IMR-90 (cell line): ENCODE measurements at regions not wholly inside any gene's neighbourhood (a gene's known extent, or its start where the extent isn't known, plus 50 kb on each side); places are given as distances from the start of the nearest gene placed in this dataset.

Experiments used
- ATAC-seq: fragments of 200-7000 bp; cut with Tn5 transposase; 2 replicates; pipeline ENCODE4 v1.9.1; 2020; ENCODE audit warnings: low read depth, mild to moderate bottlenecking, moderate library complexity
- BruUV-seq: library from RNA; stranded (reverse); fragments of 400-500 nt; replicated peaks from 2 replicates; lab custom pipeline; 2021; lab: Mats Ljungman, UMichigan
- CTCF ChIA-PET: fragments of 300-600 bp; formaldehyde crosslinking; extraction: SDS; loops from one replicate; lab custom pipeline; 2021; ENCODE audit warnings: antibody characterized with exemption; lab: Yijun Ruan, JAX
- POLR2A ChIA-PET: fragments of 300-600 bp; sonication (Branson Sonifier 250); formaldehyde crosslinking; loops from one replicate; lab custom pipeline; 2022; ENCODE audit warnings: antibody characterized with exemption; ENCODE audit not compliant: unreplicated experiment; lab: Charles Lee
- DNase-seq: peaks from one replicate; pipeline ENCODE4 v3.0.0; 2013
- H2AFZ ChIP-seq: replicated peaks from 2 replicates; pipeline ENCODE3; 2013; ENCODE audit warnings: low read length, mild to moderate bottlenecking; ENCODE audit not compliant: poor library complexity
- H2AK5ac ChIP-seq: 2 replicates; pipeline ENCODE4 v1.6.1; 2013; ENCODE audit warnings: low read depth, low read length, inconsistent platforms
- H2AK9ac ChIP-seq: replicated peaks from 2 replicates; pipeline ENCODE3; 2013; ENCODE audit warnings: mild to moderate bottlenecking, low read depth, low read length, moderate library complexity; ENCODE audit not compliant: poor library complexity
- H2BK120ac ChIP-seq: 2 replicates; pipeline ENCODE4 v1.6.1; 2013; ENCODE audit warnings: low read depth, low read length, inconsistent platforms
- H2BK15ac ChIP-seq: 3 replicates; pipeline ENCODE4 v1.6.1; 2013; ENCODE audit warnings: low read depth, low read length, inconsistent platforms
- H2BK20ac ChIP-seq: 2 replicates; pipeline ENCODE4 v1.6.1; 2013; ENCODE audit warnings: low read depth, mild to moderate bottlenecking, inconsistent platforms, low read length, moderate library complexity
- H2BK5ac ChIP-seq: 2 replicates; pipeline ENCODE4 v1.6.1; 2013; ENCODE audit warnings: mild to moderate bottlenecking, low read depth, low read length, inconsistent platforms; ENCODE audit not compliant: poor library complexity, severe bottlenecking
- H3K14ac ChIP-seq: replicated peaks from 2 replicates; pipeline ENCODE4 v1.6.1; 2013; ENCODE audit warnings: low read depth, low read length, inconsistent platforms
- H3K18ac ChIP-seq: 2 replicates; pipeline ENCODE4 v1.6.1; 2013; ENCODE audit warnings: low read depth, low read length, control low read depth
- H3K23ac ChIP-seq: 2 replicates; pipeline ENCODE4 v1.6.1; 2013; ENCODE audit warnings: low read depth, low read length, inconsistent platforms
- H3K27ac ChIP-seq: 2 replicates; pipeline ENCODE4 v1.5.1; 2013; ENCODE audit warnings: mild to moderate bottlenecking, control low read depth, low read length; ENCODE audit not compliant: insufficient read depth
- H3K27me3 ChIP-seq: 2 replicates; pipeline ENCODE4 v1.6.1; 2013; ENCODE audit warnings: low read length; ENCODE audit not compliant: control insufficient read depth, insufficient read depth
- H3K36me3 ChIP-seq: 2 replicates; pipeline ENCODE4 v1.6.1; 2013; ENCODE audit warnings: low read length, mixed read lengths; ENCODE audit not compliant: control insufficient read depth, insufficient read depth
- H3K4ac ChIP-seq: 2 replicates; pipeline ENCODE4 v1.6.1; 2013; ENCODE audit warnings: low read depth, low read length, inconsistent platforms
- H3K4me1 ChIP-seq: 2 replicates; pipeline ENCODE4 v1.6.1; 2013; ENCODE audit warnings: low read length, mixed read lengths; ENCODE audit not compliant: control insufficient read depth, insufficient read depth
- H3K4me2 ChIP-seq: 2 replicates; pipeline ENCODE4 v1.6.1; 2013; ENCODE audit warnings: low read depth, mild to moderate bottlenecking, control low read depth, low read length, moderate library complexity
- H3K4me3 ChIP-seq: 2 replicates; pipeline ENCODE4 v1.5.1; 2013; ENCODE audit warnings: low read depth, mild to moderate bottlenecking, control low read depth, low read length, moderate library complexity; ENCODE audit not compliant: insufficient read depth
- H3K56ac ChIP-seq: 2 replicates; pipeline ENCODE4 v1.6.1; 2013; ENCODE audit warnings: low read length, inconsistent platforms; ENCODE audit not compliant: insufficient read depth; ENCODE audit errors: extremely low read depth
- H3K79me1 ChIP-seq, 2 experiments: 2 replicates each; pipeline ENCODE4 v1.6.1; 2013; ENCODE audit warnings: low read length in 2 of 2, inconsistent platforms in 1 of 2, low read depth in 1 of 2
- H3K9ac ChIP-seq: 2 replicates; pipeline ENCODE4 v1.6.1; 2013; ENCODE audit warnings: low read depth, low read length, control low read depth
- H3K9me1 ChIP-seq: 2 replicates; pipeline ENCODE4 v1.6.1; 2013; ENCODE audit warnings: low read length, inconsistent platforms; ENCODE audit not compliant: insufficient read depth
- H3K9me3 ChIP-seq: 2 replicates; pipeline ENCODE4 v1.6.1; 2013; ENCODE audit warnings: low read length; ENCODE audit not compliant: control insufficient read depth, insufficient read depth
- H4K20me1 ChIP-seq: 2 replicates; pipeline ENCODE4 v1.6.1; 2013; ENCODE audit warnings: low read length, inconsistent platforms; ENCODE audit not compliant: insufficient read depth
- H4K5ac ChIP-seq: 2 replicates; pipeline ENCODE4 v1.6.1; 2013; ENCODE audit warnings: mild to moderate bottlenecking, low read depth, low read length, control low read depth
- H4K8ac ChIP-seq, 2 experiments: 2 replicates each; pipeline ENCODE4 v1.6.1; 2013; ENCODE audit warnings: low read depth in 2 of 2, low read length in 2 of 2, control low read depth in 1 of 2, inconsistent platforms in 1 of 2
- H4K91ac ChIP-seq: 2 replicates; pipeline ENCODE4 v1.6.1; 2013; ENCODE audit warnings: low read depth, low read length, inconsistent platforms; ENCODE audit not compliant: insufficient read depth
- BHLHE40 ChIP-seq: fragments of 150-350 bp; IDR thresholded peaks from 2 replicates; pipeline ENCODE4 v1.6.1; 2016; ENCODE audit warnings: mild to moderate bottlenecking, low read depth, low read length
- CEBPB ChIP-seq: IDR thresholded peaks from 2 replicates; pipeline ENCODE4 v1.6.1; 2012; ENCODE audit warnings: low read depth, low read length, improper control_type of control experiment
- CHD1 ChIP-seq: IDR thresholded peaks from 2 replicates; pipeline ENCODE4 v1.6.1; 2012; ENCODE audit warnings: low read depth, low read length, improper control_type of control experiment
- CTCF ChIP-seq: conservative IDR thresholded peaks from 2 replicates; pipeline ENCODE4 v1.5.1; 2012; ENCODE audit warnings: mild to moderate bottlenecking, low read depth, low read length, improper control_type of control experiment
- ELK1 ChIP-seq: fragments of 150-350 bp; IDR thresholded peaks from 2 replicates; pipeline ENCODE4 v1.6.1; 2016; ENCODE audit warnings: low read depth, mild to moderate bottlenecking, low read length, moderate library complexity, borderline replicate concordance
- FOS ChIP-seq: fragments of 150-350 bp; IDR thresholded peaks from 2 replicates; pipeline ENCODE4 v1.6.1; 2016; ENCODE audit warnings: low read depth, low read length
- MAFK ChIP-seq: IDR thresholded peaks from 2 replicates; pipeline ENCODE4 v1.6.1; 2012; ENCODE audit warnings: low read depth, low read length, improper control_type of control experiment
- MAZ ChIP-seq: IDR thresholded peaks from 2 replicates; pipeline ENCODE4 v1.6.1; 2012; ENCODE audit warnings: low read depth, mild to moderate bottlenecking, low read length, improper control_type of control experiment, moderate library complexity, borderline replicate concordance
- MXI1 ChIP-seq: IDR thresholded peaks from 2 replicates; pipeline ENCODE4 v1.6.1; 2012; ENCODE audit warnings: low read depth, mild to moderate bottlenecking, low read length, moderate library complexity, borderline replicate concordance
- NFE2L2 ChIP-seq: fragments of 150-350 bp; IDR thresholded peaks from 2 replicates; pipeline ENCODE4 v1.6.1; 2016; ENCODE audit warnings: low read depth, mild to moderate bottlenecking, low read length
- POLR2A ChIP-seq: IDR thresholded peaks from 2 replicates; pipeline ENCODE4 v1.6.1; 2012; ENCODE audit warnings: mild to moderate bottlenecking, low read depth, low read length
- RAD21 ChIP-seq: IDR thresholded peaks from 2 replicates; pipeline ENCODE4 v1.6.1; 2012; ENCODE audit warnings: low read length, improper control_type of control experiment
- RCOR1 ChIP-seq: IDR thresholded peaks from 2 replicates; pipeline ENCODE4 v1.6.1; 2012; ENCODE audit warnings: mild to moderate bottlenecking, low read length, improper control_type of control experiment; ENCODE audit not compliant: insufficient replicate concordance
- RFX5 ChIP-seq: IDR thresholded peaks from 2 replicates; pipeline ENCODE4 v1.8.0; 2012; ENCODE audit warnings: low read depth, mild to moderate bottlenecking, low read length, moderate library complexity
- SMC3 ChIP-seq: fragments of 150-350 bp; IDR thresholded peaks from 2 replicates; pipeline ENCODE4 v1.6.1; 2016; ENCODE audit warnings: low read depth, mild to moderate bottlenecking, antibody characterized with exemption, low read length, moderate library complexity
- USF2 ChIP-seq: fragments of 150-350 bp; IDR thresholded peaks from 2 replicates; pipeline ENCODE4 v1.6.1; 2017; ENCODE audit warnings: mild to moderate bottlenecking, antibody characterized with exemption, low read length, low read depth
- whole genome bisulfite sequencing, 2 experiments: methylation state at CpG; one replicate each; pipeline versions ENCODE4 v1.1.5 to v1.1.7; 2013; ENCODE audit warnings: missing lambda C conversion rate in 2 of 2; ENCODE audit not compliant: insufficient read length in 1 of 2; ENCODE audit errors: extremely low coverage in 2 of 2; 5-methylcytosine and 5-hydroxymethylcytosine counted together
- dilution Hi-C: fragments of 300-500 bp; cut with HindIII; formaldehyde crosslinking; loops from one replicate; pipeline ENCODE4 v1.14.3; 2018; ENCODE audit warnings: low sequenced_read_pairs; ENCODE audit not compliant: unreplicated experiment
- in situ Hi-C: fragments of 300-500 bp; cut with MboI; formaldehyde crosslinking; loops from 3 replicates; pipeline ENCODE4 v1.14.3; 2019; ENCODE audit warnings: low sequenced_read_pairs, inconsistent platforms, mixed read lengths
- intact Hi-C: fragments of 100-400 bp; cut with micrococcal nuclease; formaldehyde crosslinking; loops from 2 replicates; pipeline ENCODE4 v1.10.0; 2022

GRCh38 chr11:107197932-107198331, 179.7 kb upstream of the GUCY1A2 start:
- Histone ChIP-seq H3K27me3 (no peaks in the 10 kb centered on the region), H4K91ac (no peak overlapping the region), H3K4ac (no peak overlapping the region), H3K23ac (no peak overlapping the region), H3K9me1 (no peaks in the 10 kb centered on the region), H3K14ac (no peak overlapping the region), H2BK120ac (no peak overlapping the region), H2BK5ac (no peak overlapping the region), H3K18ac (no peak overlapping the region), H3K9me3 (peaks cover 4% of the 10 kb centered on the region; the same call in 1 of the 2 replicates), H3K9ac (no peak overlapping the region), H3K4me2 (no peak overlapping the region), H2AFZ (no peak overlapping the region), H3K4me1 (no peaks in the 10 kb centered on the region), H4K8ac (no peak overlapping the region), H2BK20ac (no peak overlapping the region), H2BK15ac (no peak overlapping the region), H3K36me3 (no peaks in the 10 kb centered on the region), H3K4me3 (no peak overlapping the region), H3K27ac (no peak overlapping the region), H2AK5ac (no peak overlapping the region), H3K79me1 (no peaks in the 10 kb centered on the region), H2AK9ac (no peak overlapping the region), H4K5ac (no peak overlapping the region), H4K20me1 (no peaks in the 10 kb centered on the region), H3K56ac (no peak overlapping the region)
- DNase-seq (no peak), ATAC-seq (no peak)
- no TSS peak for BruUV-seq
- intact Hi-C loops = no loop called here
- ChIA-PET CTCF (no interaction called here), POLR2A (no interaction called here)
- dilution Hi-C loops = no loop called here
- in situ Hi-C loops = no loop called here
- TF ChIP-seq RFX5 (no peak), ELK1 (no peak), USF2 (no peak), CEBPB (no peak), BHLHE40 (no peak), CTCF (no peak), MXI1 (no peak), RCOR1 (no peak), MAFK (no peak), NFE2L2 (no peak), SMC3 (no peak), CHD1 (no peak), POLR2A (no peak), FOS (no peak), RAD21 (no peak), MAZ (no peak)
- no CpG with 5 or more reads among the region's 2 CpGs for WGBS, 2 experiments
